NCI-H1417 (cell line): ENCODE measurements at regions not wholly inside any gene's neighbourhood (a gene's known extent, or its start where the extent isn't known, plus 50 kb on each side); places are given as distances from the start of the nearest gene placed in this dataset.

Source experiments
- DNase-seq, 3 experiments: peaks; one replicate each; lab custom pipeline; 2025; lab: John Stamatoyannopoulos, UW

GRCh38 chr11:90849312-90849711 lies 626.5 kb upstream of the CHORDC1 start:
- DNase-seq: no peak

GRCh38 chr11:90847268-90847886 lies 624.5 kb upstream of the CHORDC1 start:
- no peak for DNase-seq

GRCh38 chr11:90846628-90847027 lies 623.8 kb upstream of the CHORDC1 start:
- DNase-seq: no peak

- DNase-seq: no peak
Observed at GRCh38 chr11:90845799-90846198, 623.0 kb upstream of the CHORDC1 start.

- no peak for DNase-seq
Observed at GRCh38 chr11:90845126-90845525, 622.3 kb upstream of the CHORDC1 start.

GRCh38 chr11:90844041-90844440 lies 621.2 kb upstream of the CHORDC1 start:
- DNase-seq: no peak

GRCh38 chr11:90842681-90843080 lies 619.8 kb upstream of the CHORDC1 start:
- DNase-seq: no peak

GRCh38 chr11:90840071-90840470 lies 617.2 kb upstream of the CHORDC1 start:
- DNase-seq: no peak

GRCh38 chr11:90836031-90836430 lies 613.2 kb upstream of the CHORDC1 start:
- no peak for DNase-seq

GRCh38 chr11:90823446-90823845 lies 600.6 kb upstream of the CHORDC1 start:
- DNase-seq: no peak

- DNase-seq: no peak
Observed at GRCh38 chr11:90822996-90823395, 600.1 kb upstream of the CHORDC1 start.

GRCh38 chr11:90818196-90818745 lies 595.4 kb upstream of the CHORDC1 start:
- DNase-seq: no peak

- DNase-seq: no peak
Observed at GRCh38 chr11:90809581-90809980, 586.7 kb upstream of the CHORDC1 start.

GRCh38 chr11:90805172-90805571 lies 582.3 kb upstream of the CHORDC1 start:
- DNase-seq: no peak

GRCh38 chr11:90803831-90804230 lies 581.0 kb upstream of the CHORDC1 start:
- DNase-seq: no peak

- DNase-seq: no peak
Observed at GRCh38 chr11:90803366-90803765, 580.5 kb upstream of the CHORDC1 start.

GRCh38 chr11:90798769-90799168 lies 575.9 kb upstream of the CHORDC1 start:
- DNase-seq: no peak

- no peak for DNase-seq
Observed at GRCh38 chr11:90795746-90796145, 572.9 kb upstream of the CHORDC1 start.

GRCh38 chr11:90788961-90789360 lies 566.1 kb upstream of the CHORDC1 start:
- DNase-seq: no peak

GRCh38 chr11:90784241-90784814 lies 561.5 kb upstream of the CHORDC1 start:
- no peak for DNase-seq

GRCh38 chr11:90783111-90783510 lies 560.3 kb upstream of the CHORDC1 start:
- no peak for DNase-seq

- no peak for DNase-seq
Observed at GRCh38 chr11:90779098-90779497, 556.2 kb upstream of the CHORDC1 start.

- no peak for DNase-seq
Observed at GRCh38 chr11:90775567-90776165, 552.8 kb upstream of the CHORDC1 start.
